ENCODE measurements at regions not wholly inside any gene's neighbourhood (a gene's known extent, or its start where the extent isn't known, plus 50 kb on each side); places are given as distances from the start of the nearest gene placed in this dataset.

DNA sequence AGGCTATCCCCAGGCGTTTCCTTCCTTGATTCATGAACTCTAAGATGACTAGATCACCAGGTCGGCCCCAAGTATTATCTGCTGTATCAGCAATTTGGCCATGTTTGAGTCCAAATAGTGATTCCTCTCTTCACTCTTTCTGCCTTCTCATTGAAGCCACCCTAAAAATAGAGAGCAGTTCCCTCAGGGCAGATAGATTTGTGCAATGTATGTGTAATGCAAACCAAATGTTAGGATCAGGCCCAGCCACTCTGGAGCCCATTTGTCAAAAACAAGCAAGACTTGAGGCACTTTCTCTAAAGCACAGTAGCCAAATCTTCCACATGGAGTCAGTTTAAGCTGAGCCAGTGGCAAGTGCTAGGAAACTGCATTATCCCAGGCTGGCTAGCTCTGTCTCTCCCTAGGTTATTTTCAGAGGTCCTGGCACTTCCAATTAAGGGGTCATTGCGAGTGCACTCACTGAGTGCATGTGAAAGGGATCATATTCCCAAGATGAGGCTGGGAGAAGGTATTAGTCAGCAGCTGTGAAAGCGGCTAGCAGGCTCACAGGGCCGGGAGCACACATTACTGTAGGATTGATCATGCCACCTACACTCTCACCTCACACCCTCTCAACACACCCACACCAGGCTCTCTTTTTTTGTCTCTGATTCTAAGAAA, 97.9 kb upstream of the RAB3GAP2 start:
- H3K27ac ChIP-seq (replicated peaks) = no peak overlapping the region
- DNase-seq (ENCODE audit: low read depth in 1 of 2, low spot score in 1 of 2) = no peak
- no peak for TF ChIP-seq POLR2AphosphoS5 (IDR thresholded peaks at IDR 0.05; ENCODE audit: low read depth)
- TF ChIP-seq, protein P1, sequence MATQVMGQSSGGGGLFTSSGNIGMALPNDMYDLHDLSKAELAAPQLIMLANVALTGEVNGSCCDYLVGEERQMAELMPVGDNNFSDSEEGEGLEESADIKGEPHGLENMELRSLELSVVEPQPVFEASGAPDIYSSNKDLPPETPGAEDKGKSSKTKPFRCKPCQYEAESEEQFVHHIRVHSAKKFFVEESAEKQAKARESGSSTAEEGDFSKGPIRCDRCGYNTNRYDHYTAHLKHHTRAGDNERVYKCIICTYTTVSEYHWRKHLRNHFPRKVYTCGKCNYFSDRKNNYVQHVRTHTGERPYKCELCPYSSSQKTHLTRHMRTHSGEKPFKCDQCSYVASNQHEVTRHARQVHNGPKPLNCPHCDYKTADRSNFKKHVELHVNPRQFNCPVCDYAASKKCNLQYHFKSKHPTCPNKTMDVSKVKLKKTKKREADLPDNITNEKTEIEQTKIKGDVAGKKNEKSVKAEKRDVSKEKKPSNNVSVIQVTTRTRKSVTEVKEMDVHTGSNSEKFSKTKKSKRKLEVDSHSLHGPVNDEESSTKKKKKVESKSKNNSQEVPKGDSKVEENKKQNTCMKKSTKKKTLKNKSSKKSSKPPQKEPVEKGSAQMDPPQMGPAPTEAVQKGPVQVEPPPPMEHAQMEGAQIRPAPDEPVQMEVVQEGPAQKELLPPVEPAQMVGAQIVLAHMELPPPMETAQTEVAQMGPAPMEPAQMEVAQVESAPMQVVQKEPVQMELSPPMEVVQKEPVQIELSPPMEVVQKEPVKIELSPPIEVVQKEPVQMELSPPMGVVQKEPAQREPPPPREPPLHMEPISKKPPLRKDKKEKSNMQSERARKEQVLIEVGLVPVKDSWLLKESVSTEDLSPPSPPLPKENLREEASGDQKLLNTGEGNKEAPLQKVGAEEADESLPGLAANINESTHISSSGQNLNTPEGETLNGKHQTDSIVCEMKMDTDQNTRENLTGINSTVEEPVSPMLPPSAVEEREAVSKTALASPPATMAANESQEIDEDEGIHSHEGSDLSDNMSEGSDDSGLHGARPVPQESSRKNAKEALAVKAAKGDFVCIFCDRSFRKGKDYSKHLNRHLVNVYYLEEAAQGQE (IDR thresholded peaks at IDR 0.05; ENCODE audit: insufficient replicate concordance, low read depth) = no peak
- TF ChIP-seq, protein P2, sequence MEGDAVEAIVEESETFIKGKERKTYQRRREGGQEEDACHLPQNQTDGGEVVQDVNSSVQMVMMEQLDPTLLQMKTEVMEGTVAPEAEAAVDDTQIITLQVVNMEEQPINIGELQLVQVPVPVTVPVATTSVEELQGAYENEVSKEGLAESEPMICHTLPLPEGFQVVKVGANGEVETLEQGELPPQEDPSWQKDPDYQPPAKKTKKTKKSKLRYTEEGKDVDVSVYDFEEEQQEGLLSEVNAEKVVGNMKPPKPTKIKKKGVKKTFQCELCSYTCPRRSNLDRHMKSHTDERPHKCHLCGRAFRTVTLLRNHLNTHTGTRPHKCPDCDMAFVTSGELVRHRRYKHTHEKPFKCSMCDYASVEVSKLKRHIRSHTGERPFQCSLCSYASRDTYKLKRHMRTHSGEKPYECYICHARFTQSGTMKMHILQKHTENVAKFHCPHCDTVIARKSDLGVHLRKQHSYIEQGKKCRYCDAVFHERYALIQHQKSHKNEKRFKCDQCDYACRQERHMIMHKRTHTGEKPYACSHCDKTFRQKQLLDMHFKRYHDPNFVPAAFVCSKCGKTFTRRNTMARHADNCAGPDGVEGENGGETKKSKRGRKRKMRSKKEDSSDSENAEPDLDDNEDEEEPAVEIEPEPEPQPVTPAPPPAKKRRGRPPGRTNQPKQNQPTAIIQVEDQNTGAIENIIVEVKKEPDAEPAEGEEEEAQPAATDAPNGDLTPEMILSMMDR (IDR thresholded peaks at IDR 0.05; ENCODE audit: insufficient read depth, low read length) = no peak
- TF ChIP-seq SPI1 (IDR thresholded peaks at IDR 0.05; ENCODE audit: borderline replicate concordance, low read depth) = no peak
- TF ChIP-seq GABPA (IDR thresholded peaks at IDR 0.05; ENCODE audit: low read depth) = no peak

DNA sequence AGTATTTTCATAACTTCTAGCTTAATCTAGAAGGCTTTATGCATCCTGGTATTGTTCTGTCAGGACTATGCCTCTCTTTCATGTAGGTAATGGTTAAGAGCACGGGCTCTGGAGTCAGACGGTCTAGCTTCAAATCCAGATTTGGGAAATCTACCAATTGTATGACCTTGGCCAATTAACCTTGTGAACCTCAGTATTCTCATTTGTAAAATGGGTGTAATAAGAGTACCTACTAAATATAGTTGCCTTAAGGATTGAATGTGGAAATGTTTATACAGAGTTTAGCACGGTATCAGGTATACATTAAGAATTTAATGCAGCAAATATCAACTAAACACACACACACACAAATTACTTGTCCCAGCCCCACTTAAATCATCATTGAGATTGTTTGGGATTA, 97.3 kb upstream of the RAB3GAP2 start:
- no peaks in the 10 kb centered on the region for H3K27me3 ChIP-seq (ENCODE audit: insufficient read depth, poor library complexity, severe bottlenecking)

More for the DNA sequence above, 97.9 kb upstream of the RAB3GAP2 start:
- Histone ChIP-seq H3K4me3 (replicated peaks; ENCODE audit: insufficient read depth, low read length) (no peak overlapping the region), H3K27me3 (ENCODE audit: insufficient read depth, poor library complexity, severe bottlenecking) (no peaks in the 10 kb centered on the region)

DNA sequence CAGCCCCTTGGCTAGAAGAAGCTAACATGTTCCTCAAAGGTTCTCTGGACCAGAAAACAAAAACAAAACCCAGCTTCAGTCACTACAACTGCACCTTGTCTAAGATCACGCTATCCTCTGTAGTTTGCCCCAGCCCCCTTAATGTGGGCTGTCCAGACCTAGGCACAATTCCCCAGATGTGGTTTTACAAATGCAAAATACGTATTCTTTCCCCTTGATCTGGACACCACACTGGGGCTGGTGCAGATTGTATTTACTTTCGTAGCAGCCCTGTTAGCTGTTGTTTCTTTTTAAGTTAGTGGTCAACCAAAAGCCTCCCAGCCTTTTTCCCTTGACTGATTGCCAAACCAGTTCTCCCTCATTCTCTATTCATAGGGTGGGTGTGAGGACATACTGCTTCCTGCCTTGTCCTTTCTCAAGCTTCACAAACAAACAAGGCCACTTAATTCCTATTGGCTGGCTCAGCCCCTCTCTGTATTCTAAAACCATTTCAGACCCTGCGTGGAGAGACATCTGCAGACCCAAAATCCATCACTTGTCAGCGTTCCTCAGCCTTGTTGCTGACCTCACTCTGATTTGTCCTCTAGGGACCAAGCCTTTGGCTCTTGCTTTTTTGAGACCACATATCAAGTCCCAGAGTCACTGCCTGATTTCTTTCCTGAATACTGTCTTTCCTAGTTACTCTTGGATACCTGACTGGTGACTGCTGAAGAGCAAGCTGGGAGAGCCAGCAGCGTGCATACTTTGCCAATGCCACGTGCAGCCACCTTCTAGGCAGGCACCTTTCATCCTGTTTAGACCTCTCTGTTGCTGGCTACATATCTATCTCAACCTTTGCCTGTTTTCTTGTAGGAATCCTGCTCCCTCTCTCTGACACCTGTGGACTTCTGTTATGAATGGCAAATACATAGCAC, 96.4 kb upstream of the RAB3GAP2 start:
- H3K4me3 ChIP-seq (replicated peaks; ENCODE audit: insufficient read depth, low read length) = no peak overlapping the region
- no peak for DNase-seq (ENCODE audit: low read depth in 1 of 2, low spot score in 1 of 2)
- H3K27me3 ChIP-seq (ENCODE audit: insufficient read depth, poor library complexity, severe bottlenecking) = no peaks in the 10 kb centered on the region
- TF ChIP-seq, protein P2 (IDR thresholded peaks at IDR 0.05; ENCODE audit: insufficient read depth, low read length) = no peak
- TF ChIP-seq SPI1 (IDR thresholded peaks at IDR 0.05; ENCODE audit: borderline replicate concordance, low read depth) (no peak), GABPA (IDR thresholded peaks at IDR 0.05; ENCODE audit: low read depth) (no peak), POLR2AphosphoS5 (IDR thresholded peaks at IDR 0.05; ENCODE audit: low read depth) (no peak)
- TF ChIP-seq, protein P1 (IDR thresholded peaks at IDR 0.05; ENCODE audit: insufficient replicate concordance, low read depth) = no peak
- H3K27ac ChIP-seq (replicated peaks) = no peak overlapping the region

More for the DNA sequence above, 97.3 kb upstream of the RAB3GAP2 start:
- no peak for DNase-seq (ENCODE audit: low read depth in 1 of 2, low spot score in 1 of 2)
- Histone ChIP-seq H3K27ac (replicated peaks) (no peak overlapping the region), H3K4me3 (replicated peaks; ENCODE audit: insufficient read depth, low read length) (no peak overlapping the region)
- TF ChIP-seq, protein P2 (IDR thresholded peaks at IDR 0.05; ENCODE audit: insufficient read depth, low read length) = no peak
- TF ChIP-seq, protein P1 (IDR thresholded peaks at IDR 0.05; ENCODE audit: insufficient replicate concordance, low read depth) = no peak
- TF ChIP-seq SPI1 (IDR thresholded peaks at IDR 0.05; ENCODE audit: borderline replicate concordance, low read depth) = no peak
- no peak for TF ChIP-seq POLR2AphosphoS5 (IDR thresholded peaks at IDR 0.05; ENCODE audit: low read depth)
- TF ChIP-seq GABPA (IDR thresholded peaks at IDR 0.05; ENCODE audit: low read depth) = no peak
